MM.1S (cell line): ENCODE measurements at regions not wholly inside any gene's neighbourhood (a gene's known extent, or its start where the extent isn't known, plus 50 kb on each side); places are given as distances from the start of the nearest gene placed in this dataset.

Source experiments
- EZH2 ChIP-seq: fragments of 300-600 bp; sonication (generic); optimal IDR thresholded peaks from 2 replicates; pipeline ENCODE3; 2017; ENCODE audit warnings: low read depth, mild to moderate bottlenecking, antibody characterized with exemption, low read length, mixed read lengths
- EZH2phosphoT487 ChIP-seq: fragments of 300-600 bp; sonication (generic); IDR thresholded peaks from 2 replicates; pipeline ENCODE4 v1.6.1; 2018; ENCODE audit warnings: antibody characterized with exemption, low read length

GRCh38 chr9:135287627-135288026 lies 192.0 kb upstream of the PPP1R26 start:
- TF ChIP-seq EZH2 (no peak), EZH2phosphoT487 (no peak)
